GM18520 (cell line): ENCODE measurements at regions not wholly inside any gene's neighbourhood (a gene's known extent, or its start where the extent isn't known, plus 50 kb on each side); places are given as distances from the start of the nearest gene placed in this dataset.
"Not testable (repeated sequence)": the region's sequence is repeated elsewhere in the genome, so short reads cannot be mapped to it uniquely, and the experiment has no call there.

Experiments used
- ATAC-seq: cut with Tn5 transposase; IDR thresholded peaks from one replicate; pipeline ENCODE4 v1.9.1; 2021; ENCODE audit not compliant: unreplicated experiment

DNA sequence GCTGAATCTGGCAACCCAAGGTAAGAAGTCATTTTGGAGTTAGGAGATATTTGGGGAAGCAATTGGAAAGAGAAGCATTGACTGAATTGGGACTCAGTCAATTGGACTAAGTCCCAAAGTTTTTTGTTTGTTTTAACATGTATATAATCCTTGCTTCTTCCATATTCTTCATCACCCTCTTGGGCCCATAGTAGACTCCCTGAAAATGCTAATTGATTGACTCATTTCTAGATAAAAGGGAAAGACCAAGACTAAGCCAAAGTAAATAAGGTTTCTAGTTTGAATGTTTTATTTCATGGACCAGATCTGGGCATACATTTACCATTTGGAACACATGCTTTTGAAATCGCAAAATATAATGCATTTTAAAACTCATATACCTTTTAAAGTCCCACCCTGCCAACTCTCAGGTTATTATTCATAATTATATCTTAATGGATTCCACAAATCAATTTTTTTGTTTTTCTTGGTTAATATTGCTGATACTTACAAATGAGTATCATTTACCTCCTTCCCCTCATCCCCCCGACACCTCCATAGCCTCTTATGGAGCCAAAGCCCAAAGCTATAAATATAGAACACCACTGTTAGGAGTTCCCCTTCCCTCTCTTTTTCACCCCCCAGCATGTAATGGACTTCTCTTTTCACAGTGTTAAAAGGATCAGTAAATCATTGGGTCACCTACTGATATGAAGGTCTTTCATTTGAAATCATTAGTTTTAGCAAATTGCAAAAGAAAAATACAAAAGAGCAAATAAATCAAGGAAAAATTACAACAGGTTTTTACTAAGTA is 674.0 kb upstream of the SOX9 start:
- no peak for ATAC-seq

GRCh38 chr17:71447644-71448043 is 673.2 kb upstream of the SOX9 start:
- ATAC-seq: no peak

- not testable (repeated sequence) for ATAC-seq
These were observed 670.2 kb upstream of the SOX9 start for GRCh38 chr17:71450657-71451056.

- no peak for ATAC-seq
These were observed 666.9 kb upstream of the SOX9 start for GRCh38 chr17:71453876-71454422.

- no peak for ATAC-seq
These were observed 665.6 kb upstream of the SOX9 start for GRCh38 chr17:71455219-71455618.

DNA sequence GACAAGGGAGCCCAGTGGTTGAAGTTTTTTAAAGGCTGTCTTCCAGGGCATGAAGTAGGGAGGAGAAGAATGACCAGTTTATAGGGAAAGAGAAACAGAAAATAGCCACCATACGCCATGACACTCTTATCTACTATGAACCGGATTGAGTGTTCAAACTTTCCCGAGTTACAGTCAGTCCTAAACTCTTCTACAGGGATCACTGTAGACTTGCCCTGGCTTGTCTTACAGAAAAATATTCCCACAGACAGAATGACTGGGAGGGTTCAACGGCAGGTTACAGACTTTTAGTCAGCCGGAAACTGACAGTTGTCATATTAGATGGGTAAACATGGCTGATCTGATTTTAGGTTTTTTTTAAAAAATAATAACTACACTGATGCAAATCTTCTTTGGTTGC is 662.5 kb upstream of the SOX9 start:
- no peak for ATAC-seq

DNA sequence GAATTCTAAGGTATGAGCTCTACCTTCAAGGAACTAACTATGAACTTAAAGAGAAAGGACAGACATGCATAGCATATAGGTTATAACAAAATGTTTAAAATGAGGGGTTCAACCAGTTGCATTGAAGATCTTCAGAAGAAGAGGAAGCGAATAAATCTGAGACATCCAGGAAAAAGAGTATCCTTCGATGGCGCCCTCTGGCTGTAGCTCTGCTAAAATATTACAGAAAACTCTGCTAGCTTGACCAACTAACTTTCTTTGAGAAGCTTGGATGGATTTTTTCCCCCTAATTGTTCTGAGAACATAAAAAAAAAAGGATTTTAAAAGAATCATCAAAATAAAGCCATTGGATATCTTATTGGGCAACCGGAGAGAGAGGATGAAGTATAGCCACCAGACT is 659.9 kb upstream of the SOX9 start:
- ATAC-seq: no peak

GRCh38 chr17:71461498-71462169 is 659.2 kb upstream of the SOX9 start:
- no peak for ATAC-seq

GRCh38 chr17:71464241-71464640 is 656.6 kb upstream of the SOX9 start:
- ATAC-seq: no peak

- ATAC-seq: no peak
These were observed 656.1 kb upstream of the SOX9 start for GRCh38 chr17:71464751-71465150.

DNA sequence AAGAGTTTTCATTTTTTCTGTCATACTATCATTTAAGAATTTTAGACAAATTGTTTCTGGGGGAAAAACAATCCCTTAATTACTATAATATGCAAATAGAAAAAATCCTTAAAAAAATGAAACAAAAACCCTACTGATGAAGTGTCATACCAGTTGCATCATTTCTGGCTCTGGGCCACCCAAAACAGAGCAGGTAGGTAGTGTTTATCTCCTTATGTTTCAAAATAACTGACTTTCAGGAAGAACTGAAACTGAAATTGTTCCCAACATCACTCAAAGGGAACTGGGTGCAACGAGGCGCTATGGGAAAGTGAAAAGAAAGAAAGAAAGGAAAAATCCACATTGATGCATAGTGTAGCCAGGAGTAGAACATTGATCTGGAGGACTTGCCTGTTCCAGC is 653.1 kb upstream of the SOX9 start:
- ATAC-seq: no peak

DNA sequence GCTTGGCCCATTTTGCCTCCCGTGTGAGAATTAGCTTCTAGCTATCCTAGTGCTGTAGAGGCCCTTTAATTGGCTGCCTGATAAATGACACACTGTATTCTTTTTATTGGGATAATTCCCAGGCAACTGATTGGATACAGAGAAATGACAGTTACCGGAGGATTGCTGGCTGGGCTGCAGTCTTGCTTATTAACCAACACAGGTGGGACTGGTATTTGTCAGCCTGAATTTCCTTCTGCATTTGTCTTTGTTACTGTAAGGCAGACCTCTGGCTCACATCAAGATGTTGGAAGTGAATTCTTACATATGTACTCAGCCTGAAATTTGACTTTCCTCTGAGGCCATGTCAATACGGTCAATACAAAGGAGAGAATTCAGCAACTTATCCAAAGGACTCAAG is 650.8 kb upstream of the SOX9 start:
- no peak for ATAC-seq

GRCh38 chr17:71472809-71473789 is 647.7 kb upstream of the SOX9 start:
- no peak for ATAC-seq

- ATAC-seq: no peak
These were observed 643.5 kb upstream of the SOX9 start for GRCh38 chr17:71477356-71477755.

- no peak for ATAC-seq
These were observed 640.7 kb upstream of the SOX9 start for GRCh38 chr17:71480099-71480498.

- no peak for ATAC-seq
These were observed 638.2 kb upstream of the SOX9 start for GRCh38 chr17:71482625-71483024.

DNA sequence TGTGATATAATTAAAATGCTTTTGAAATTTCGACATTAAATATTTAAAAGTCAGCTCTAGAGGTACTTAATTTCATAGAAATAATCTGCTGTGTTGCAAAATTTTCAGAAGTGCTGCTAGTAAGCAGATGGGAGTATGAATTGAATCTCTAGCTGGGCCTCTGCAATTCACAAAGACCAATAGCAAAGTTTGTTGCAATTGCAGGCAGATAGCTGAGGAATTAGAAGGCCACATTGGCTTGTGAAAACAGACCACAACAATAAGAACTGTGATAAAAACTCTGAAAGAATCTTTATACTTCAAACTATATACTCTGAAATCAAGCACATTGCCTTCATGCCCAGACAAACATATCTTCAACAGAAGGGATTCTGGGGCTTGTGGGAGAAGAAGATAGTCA is 636.3 kb upstream of the SOX9 start:
- no peak for ATAC-seq

GRCh38 chr17:71485426-71485825 is 635.4 kb upstream of the SOX9 start:
- no peak for ATAC-seq

- ATAC-seq: no peak
These were observed 634.6 kb upstream of the SOX9 start for GRCh38 chr17:71486261-71486660.

DNA sequence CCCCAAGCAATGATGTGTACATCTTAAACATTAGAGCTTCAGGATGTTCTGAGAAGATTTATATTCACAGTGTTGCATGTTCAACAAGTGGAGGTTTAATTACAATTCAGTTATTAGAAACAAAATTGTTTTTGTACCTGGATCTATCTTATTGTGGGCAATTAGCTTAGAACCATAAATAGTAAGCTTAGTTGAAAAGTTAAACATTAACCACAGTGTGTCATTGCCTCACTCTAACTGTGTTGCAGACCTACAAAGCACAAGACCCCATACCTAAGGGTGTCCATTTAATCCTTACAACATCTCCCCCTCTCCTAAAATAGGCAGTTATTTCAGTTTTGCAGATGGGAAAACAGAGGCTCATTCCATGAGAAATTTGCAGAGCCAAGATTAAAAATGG is 632.0 kb upstream of the SOX9 start:
- ATAC-seq: no peak
